ENCODE measurements at regions not wholly inside any gene's neighbourhood (a gene's known extent, or its start where the extent isn't known, plus 50 kb on each side); places are given as distances from the start of the nearest gene placed in this dataset.
A peak's percentile ranks its signal among the peaks of the same experiment; 100 is the strongest.
"Not testable (repeated sequence)": the region's sequence is repeated elsewhere in the genome, so short reads cannot be mapped to it uniquely, and the experiment has no call there.

DNA sequence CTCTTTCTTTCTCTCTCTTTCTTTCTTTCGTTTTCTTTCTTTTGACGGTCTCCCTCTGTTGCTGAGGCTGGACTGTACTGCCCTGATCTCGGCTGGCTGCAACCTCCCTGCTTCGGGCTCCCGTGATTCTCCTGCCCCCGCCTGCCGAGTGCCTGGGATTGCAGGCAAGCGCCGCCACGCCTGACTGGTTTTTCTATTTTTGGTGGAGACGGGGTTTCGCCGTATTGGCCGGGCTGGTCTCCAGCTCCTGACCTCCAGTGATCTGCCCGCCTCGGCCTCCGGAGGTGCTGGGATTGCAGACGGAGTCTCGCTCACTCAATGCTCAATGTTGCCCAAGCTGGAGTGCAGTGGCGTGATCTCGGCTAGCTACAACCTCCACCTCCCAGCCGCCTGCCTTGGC lies 75.2 kb upstream of the MNS1 start:
- intact Hi-C loops (cut with micrococcal nuclease); H3K36me3 ChIP-seq (ENCODE audit: control insufficient read depth, insufficient read depth, low read length); ATAC-seq; H3K4me3 ChIP-seq (ENCODE audit: low read length); H3K27ac Mint-ChIP-seq; H3K4me3 Mint-ChIP-seq; H3K9me3 ChIP-seq (ENCODE audit: control insufficient read depth, insufficient read depth, low read length); H3K27ac ChIP-seq (ENCODE audit: low read length); H3K27me3 ChIP-seq (ENCODE audit: control insufficient read depth, insufficient read depth, low read length); DNase-seq: not testable (repeated sequence)
- Mint-ChIP-seq H3K9me3 (peaks cover 5 to 12% of the 10 kb centered on the region in 2 donors), H3K36me3 (peaks cover 23% of the 10 kb centered on the region), H3K27me3 (ENCODE audit: low read depth in 2 of 2) (peaks cover 27 to 64% of the 10 kb centered on the region in 2 donors), H3K4me1 (peaks cover 26 to 30% of the 10 kb centered on the region in 2 donors)
- WGBS (ENCODE audit: insufficient coverage), result 97% methylated on average over 21 of the region's 22 CpGs
- peaks cover 12% of the 10 kb centered on the region for H3K4me1 ChIP-seq (ENCODE audit: control insufficient read depth, insufficient read depth, low read length)

DNA sequence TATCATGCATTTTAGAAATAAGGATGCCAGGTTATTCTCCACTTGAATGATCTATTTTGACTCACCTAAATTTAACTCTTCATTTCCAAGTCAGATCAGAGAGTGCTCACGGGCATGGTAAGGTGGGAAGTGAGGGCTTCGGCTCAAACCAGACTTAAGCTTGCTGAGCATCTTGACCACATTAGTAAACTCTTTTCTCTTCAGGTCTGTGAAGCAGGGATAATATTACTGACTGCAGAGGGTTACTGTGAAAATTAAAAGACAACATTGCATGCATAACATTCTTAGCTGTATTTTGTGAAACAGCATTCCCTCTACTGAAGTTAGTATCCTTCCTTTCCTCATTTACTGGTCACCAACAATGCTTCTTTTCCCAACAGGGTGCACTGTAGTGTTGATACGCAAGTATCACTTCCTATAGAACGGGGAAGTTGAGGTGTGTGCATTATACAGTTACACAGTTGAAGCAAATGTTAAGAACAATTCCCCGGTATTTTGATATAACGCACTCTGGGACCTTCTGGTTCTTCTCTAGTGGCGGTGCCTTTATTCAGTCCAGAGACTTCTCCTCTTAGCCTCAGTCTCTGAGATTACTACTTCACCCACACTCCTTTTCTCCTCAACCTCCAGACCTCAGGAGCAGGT lies 74.1 kb upstream of the MNS1 start:
- Histone ChIP-seq H3K27me3 (ENCODE audit: control insufficient read depth, insufficient read depth, low read length) (peaks cover 8% of the 10 kb centered on the region), H3K36me3 (ENCODE audit: control insufficient read depth, insufficient read depth, low read length) (no peaks in the 10 kb centered on the region), H3K4me3 (ENCODE audit: low read length) (no peak overlapping the region), H3K4me1 (ENCODE audit: control insufficient read depth, insufficient read depth, low read length) (peaks cover 12% of the 10 kb centered on the region), H3K9me3 (ENCODE audit: control insufficient read depth, insufficient read depth, low read length) (no peaks in the 10 kb centered on the region), H3K27ac (ENCODE audit: low read length) (no peak overlapping the region)
- intact Hi-C loops (cut with micrococcal nuclease), result no loop called here
- Mint-ChIP-seq H3K27me3 (ENCODE audit: low read depth in 2 of 2) (peaks cover 19 to 53% of the 10 kb centered on the region in 2 donors), H3K4me1 (peaks cover 26 to 30% of the 10 kb centered on the region in 2 donors), H3K36me3 (peaks cover 12% of the 10 kb centered on the region), H3K4me3 (no peak overlapping the region), H3K27ac (no peak overlapping the region), H3K9me3 (peaks cover 2 to 3% of the 10 kb centered on the region in 2 donors)
- 88% methylated on average over 6 of the region's 7 CpGs for WGBS (ENCODE audit: insufficient coverage)
- TF ChIP-seq, protein P1, sequence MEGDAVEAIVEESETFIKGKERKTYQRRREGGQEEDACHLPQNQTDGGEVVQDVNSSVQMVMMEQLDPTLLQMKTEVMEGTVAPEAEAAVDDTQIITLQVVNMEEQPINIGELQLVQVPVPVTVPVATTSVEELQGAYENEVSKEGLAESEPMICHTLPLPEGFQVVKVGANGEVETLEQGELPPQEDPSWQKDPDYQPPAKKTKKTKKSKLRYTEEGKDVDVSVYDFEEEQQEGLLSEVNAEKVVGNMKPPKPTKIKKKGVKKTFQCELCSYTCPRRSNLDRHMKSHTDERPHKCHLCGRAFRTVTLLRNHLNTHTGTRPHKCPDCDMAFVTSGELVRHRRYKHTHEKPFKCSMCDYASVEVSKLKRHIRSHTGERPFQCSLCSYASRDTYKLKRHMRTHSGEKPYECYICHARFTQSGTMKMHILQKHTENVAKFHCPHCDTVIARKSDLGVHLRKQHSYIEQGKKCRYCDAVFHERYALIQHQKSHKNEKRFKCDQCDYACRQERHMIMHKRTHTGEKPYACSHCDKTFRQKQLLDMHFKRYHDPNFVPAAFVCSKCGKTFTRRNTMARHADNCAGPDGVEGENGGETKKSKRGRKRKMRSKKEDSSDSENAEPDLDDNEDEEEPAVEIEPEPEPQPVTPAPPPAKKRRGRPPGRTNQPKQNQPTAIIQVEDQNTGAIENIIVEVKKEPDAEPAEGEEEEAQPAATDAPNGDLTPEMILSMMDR (IDR thresholded peaks at IDR 0.05), result no peak
- DNase-seq, result no peak
- ATAC-seq, result no peak

DNA sequence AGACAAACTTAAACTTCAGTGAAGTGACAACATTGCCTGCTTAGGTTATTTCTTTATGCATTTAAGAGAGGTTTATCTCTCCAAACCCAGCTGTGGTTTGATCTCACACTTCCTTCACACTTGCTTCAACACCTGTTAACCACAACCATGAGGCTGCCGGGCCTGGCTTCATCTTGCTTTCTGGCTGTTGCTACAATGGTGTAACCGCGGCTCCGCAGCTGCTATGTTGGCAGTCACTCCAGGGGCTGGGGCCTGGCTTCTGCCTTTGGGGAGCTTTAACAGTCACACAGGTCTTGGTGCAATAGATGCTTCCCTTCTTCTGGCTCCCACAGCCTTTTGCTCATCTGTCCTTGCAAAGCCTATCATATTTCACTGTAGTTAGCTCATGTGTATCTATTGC lies 72.9 kb upstream of the MNS1 start:
- Mint-ChIP-seq H3K4me3 (peak overlapping the region; percentile 30), H3K4me1 (peaks cover 26 to 30% of the 10 kb centered on the region in 2 donors), H3K27me3 (ENCODE audit: low read depth in 2 of 2) (peaks cover 16 to 49% of the 10 kb centered on the region in 2 donors), H3K9me3 (peaks cover 0 to under 1% of the 10 kb centered on the region in 2 donors), H3K36me3 (peaks cover under 1% of the 10 kb centered on the region), H3K27ac (peak overlapping the region in 1 of 2 donors; percentile 48)
- WGBS (ENCODE audit: insufficient coverage), result 3% methylated on average over 4 of the region's 4 CpGs
- ATAC-seq (peak; percentile 78 to 99 (median 94)), DNase-seq (peak; percentile 49 to 78)
- Histone ChIP-seq H3K27ac (ENCODE audit: low read length) (no peak overlapping the region), H3K4me1 (ENCODE audit: control insufficient read depth, insufficient read depth, low read length) (peaks cover 12% of the 10 kb centered on the region), H3K4me3 (ENCODE audit: low read length) (no peak overlapping the region), H3K36me3 (ENCODE audit: control insufficient read depth, insufficient read depth, low read length) (no peaks in the 10 kb centered on the region), H3K27me3 (ENCODE audit: control insufficient read depth, insufficient read depth, low read length) (peaks cover 4% of the 10 kb centered on the region), H3K9me3 (ENCODE audit: control insufficient read depth, insufficient read depth, low read length) (no peaks in the 10 kb centered on the region)
- intact Hi-C loops (cut with micrococcal nuclease), result no loop called here
- TF ChIP-seq, protein P1 (IDR thresholded peaks at IDR 0.05), result no peak

DNA sequence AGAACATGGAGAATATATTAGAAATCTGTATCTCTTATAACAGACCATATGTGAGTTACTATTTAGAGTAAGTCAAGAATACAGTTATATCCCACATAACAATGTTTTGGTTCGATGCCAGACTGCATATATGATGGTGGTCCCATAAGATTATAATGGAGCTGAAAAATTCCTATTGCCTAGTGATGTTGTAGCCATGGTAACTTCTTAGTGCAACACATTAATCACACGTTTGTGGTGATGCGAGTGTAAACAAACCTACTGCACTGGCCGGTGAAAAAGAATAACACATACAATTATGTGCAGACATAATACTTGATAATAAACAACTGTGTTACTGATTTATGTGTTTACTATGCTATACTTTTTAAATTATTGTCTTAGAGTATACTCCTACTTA lies 69.8 kb upstream of the MNS1 start:
- Histone ChIP-seq H3K27me3 (ENCODE audit: control insufficient read depth, insufficient read depth, low read length) (peaks cover 3% of the 10 kb centered on the region), H3K4me3 (ENCODE audit: low read length) (no peak overlapping the region), H3K4me1 (ENCODE audit: control insufficient read depth, insufficient read depth, low read length) (peaks cover 12% of the 10 kb centered on the region), H3K9me3 (ENCODE audit: control insufficient read depth, insufficient read depth, low read length) (no peaks in the 10 kb centered on the region), H3K27ac (ENCODE audit: low read length) (no peak overlapping the region), H3K36me3 (ENCODE audit: control insufficient read depth, insufficient read depth, low read length) (no peaks in the 10 kb centered on the region)
- H3K4me3 Mint-ChIP-seq, result no peak overlapping the region
- ATAC-seq (no peak), DNase-seq (no peak)
- TF ChIP-seq, protein P1 (IDR thresholded peaks at IDR 0.05), result no peak
- H3K36me3 Mint-ChIP-seq, result no peaks in the 10 kb centered on the region
- no CpG with 5 or more reads among the region's 4 CpGs for WGBS (ENCODE audit: insufficient coverage)
- peaks cover 26 to 30% of the 10 kb centered on the region in 2 donors for H3K4me1 Mint-ChIP-seq
- no peak overlapping the region for H3K27ac Mint-ChIP-seq
- H3K9me3 Mint-ChIP-seq, result no peaks in the 10 kb centered on the region
- intact Hi-C loops (cut with micrococcal nuclease), result no loop called here
- peaks cover 14 to 61% of the 10 kb centered on the region in 2 donors for H3K27me3 Mint-ChIP-seq (ENCODE audit: low read depth in 2 of 2)
